Right renal pelvis (tissue), 4 donors: ENCODE measurements at regions not wholly inside any gene's neighbourhood (a gene's known extent, or its start where the extent isn't known, plus 50 kb on each side); places are given as distances from the start of the nearest gene placed in this dataset.

ENCODE experiments used
- DNase-seq, 4 donors: peaks; one replicate each; pipeline ENCODE4 v3.0.0-alpha.2; 2013; ENCODE audit warnings: low read depth in 4 of 4, low spot score in 3 of 4, missing footprints in 1 of 4

DNA sequence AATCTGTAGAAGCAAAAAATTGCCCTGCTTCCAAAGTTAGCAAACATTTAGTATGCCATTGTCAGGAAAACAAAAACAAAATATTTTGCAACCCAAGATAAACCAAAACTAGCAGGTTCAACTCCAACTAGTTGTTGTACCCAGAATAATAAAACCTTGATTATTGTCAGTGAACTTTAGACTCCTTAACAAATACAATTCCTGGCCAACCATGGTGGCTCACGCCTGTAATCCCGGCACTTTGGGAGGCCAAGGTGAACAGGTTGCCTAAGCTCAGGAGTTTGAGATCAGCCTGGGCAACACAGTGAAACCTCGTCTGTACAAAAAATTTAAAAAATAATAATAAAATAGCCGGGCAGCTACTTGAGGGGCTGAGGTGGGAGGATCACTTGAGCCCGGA, 53.6 kb upstream of the EPCAM start:
- DNase-seq = no peak

DNA sequence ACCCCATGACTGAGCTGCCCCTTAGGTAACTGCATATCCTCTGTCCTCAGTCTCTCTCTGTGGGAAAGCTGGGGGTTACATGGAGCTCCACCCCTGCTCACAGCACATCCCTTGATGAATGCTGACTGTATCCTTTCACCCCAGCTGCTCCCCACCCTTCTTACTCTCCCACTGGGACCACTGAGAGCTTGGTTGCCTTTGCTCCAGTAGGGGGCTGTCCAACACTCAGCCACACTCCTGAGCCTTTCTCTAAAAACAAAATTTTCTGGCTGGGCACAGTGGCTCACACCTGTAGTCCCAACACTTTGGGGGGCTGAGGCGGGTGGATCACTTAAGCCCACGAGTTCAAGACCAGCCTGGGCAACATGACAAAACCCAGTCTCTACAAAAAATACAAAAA, 55.4 kb upstream of the EPCAM start:
- DNase-seq = no peak

DNA sequence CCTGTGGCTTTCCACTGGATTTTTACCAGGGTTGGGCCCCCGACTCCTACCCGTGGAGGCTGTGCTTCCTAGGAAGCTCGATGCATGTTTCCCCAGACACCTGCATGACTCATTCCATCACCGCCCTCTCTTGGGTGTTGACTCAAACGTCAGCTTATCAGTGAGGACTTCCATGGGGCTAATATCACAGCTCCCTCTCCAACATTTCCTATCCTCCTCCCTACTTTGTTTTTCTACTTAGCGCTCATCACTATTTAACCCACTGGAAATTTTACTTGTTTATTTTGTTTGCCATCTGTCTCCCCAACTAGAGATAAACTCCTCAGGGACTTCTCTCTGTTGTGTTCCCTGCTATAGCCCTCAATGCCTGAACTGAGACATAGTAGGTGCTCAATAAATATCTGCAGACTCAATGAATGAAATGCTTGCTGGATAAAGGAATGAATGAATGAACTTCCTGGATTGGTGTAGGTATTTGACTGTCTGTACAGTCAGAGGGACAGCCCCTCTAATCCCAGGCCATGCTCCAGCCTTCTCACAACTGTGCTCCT, 55.9 kb upstream of the EPCAM start:
- no peak for DNase-seq

DNA sequence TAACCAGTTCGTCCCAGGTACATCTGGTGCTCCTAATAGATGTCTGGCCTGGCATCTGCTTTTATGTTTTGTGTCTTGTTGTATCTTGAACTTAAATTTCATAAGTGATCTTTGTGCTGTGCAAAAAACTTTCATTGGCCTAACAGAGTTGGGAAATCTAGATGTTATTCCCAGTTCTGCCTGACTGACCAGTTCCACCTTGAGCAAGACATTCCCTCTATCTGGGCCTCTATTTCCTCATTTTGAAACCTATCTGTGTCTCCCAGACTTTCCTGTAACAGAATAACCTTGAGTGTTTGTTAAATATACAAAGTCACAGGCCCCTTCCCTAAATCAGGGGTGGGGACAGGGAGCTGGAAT, 56.6 kb upstream of the EPCAM start:
- DNase-seq = no peak

DNA sequence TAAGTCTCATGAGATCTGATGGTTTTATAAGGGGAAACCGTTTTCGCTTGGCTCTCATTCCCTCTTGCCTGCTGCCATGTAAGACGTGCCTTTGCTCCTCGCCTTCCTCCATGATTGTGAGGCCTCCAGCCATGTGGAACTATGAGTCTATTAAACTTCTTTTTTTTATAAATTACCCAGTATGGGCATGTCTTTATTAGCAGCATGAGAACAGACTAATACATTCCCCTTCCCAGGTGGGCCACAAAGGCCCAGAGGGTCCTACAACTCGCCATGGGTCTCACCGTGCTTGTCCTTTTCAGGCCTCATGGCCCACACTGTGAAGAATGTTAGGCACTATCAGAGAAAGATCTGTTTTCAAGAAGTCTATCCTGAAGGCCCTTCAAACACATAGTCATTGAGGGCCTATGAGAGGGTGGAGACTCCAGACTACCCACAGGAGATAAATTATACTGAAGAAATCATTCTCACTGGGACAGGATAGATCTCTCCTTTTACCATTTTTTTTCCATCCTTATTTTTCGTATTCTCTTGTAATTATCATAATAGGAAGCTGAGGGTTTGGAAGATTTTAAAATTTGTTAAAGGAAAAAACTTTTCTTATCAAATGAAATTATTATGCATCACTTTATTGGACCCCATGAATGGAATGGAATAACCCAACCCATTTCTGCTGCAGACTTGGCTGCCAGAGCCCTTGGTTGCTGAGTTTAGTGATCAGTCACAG, 57.2 kb upstream of the EPCAM start:
- DNase-seq = no peak

DNA sequence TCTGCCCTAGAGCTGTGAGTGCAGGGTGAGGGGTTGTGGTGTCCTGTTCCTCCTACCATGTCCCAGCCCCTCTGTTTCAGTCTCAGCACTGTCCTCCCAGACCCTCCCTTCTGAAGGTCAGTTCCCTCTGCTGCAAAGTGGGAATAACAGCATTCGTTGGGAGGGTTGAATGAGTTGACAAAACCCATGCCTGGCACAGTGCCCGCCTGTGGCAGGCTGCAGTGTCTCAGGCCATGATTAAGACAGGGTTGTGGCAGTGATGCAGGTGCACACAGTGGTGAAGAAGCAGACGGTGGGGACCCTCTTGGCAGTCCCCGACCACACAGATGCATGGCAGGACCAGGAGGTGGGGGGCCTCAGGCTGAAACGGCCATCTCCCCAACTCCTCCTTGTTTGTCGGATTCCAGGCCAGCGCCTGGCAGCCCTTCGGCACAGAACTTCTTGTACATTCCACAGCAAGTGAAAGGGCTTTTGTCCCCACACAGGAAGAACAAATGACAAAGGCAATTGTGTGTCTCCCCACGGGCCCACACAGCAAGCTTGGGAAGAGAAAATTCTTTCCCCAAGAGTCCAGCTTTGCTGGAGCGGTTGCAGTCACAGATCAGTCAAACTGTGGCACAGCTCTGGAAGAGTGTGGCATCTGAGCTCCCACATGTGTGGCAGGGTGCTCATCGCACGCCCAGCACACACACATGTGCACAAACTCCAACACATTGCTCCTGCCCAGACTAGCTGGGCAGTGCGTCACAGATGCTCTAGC, 58.1 kb upstream of the EPCAM start:
- DNase-seq = no peak

DNA sequence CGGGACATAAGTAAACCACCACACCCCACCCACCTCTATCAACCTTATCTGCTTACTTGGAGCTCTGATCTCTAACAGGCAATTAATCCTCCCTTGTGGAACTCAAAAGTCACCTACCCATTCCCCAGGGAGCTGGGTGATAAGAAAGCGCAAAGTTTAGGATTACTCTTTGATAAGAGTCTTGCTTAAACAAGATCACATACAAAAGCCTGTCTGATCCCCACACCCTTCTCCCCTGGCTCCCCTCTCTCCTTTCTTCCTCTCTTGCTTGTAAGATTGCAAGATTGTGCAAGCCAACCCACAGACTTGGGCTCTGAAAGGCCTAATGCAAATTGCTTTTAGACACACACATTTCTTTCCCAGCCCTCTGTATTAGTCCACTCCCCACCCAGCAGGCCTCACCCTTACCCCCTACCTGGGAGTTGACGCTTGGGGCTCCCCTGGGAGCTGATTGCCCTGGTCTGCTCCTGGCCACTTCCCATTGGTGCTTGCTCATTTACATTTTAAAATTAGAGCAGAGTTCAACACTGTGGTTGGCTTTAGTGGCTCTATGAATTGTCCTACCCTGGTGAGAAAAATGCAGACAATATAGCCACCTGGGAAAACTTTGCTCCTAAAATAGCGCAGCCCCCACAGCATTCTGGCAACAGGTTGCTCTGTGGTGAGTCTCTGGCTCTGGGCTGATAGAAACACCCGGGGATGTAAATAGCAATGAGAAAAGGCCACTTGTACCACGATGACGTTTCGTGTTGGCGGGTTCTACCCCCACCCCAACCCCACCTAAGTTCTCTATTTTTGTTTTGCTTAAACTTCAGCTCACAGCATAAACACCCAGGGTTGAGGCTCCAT, 58.9 kb upstream of the EPCAM start:
- no peak for DNase-seq

DNA sequence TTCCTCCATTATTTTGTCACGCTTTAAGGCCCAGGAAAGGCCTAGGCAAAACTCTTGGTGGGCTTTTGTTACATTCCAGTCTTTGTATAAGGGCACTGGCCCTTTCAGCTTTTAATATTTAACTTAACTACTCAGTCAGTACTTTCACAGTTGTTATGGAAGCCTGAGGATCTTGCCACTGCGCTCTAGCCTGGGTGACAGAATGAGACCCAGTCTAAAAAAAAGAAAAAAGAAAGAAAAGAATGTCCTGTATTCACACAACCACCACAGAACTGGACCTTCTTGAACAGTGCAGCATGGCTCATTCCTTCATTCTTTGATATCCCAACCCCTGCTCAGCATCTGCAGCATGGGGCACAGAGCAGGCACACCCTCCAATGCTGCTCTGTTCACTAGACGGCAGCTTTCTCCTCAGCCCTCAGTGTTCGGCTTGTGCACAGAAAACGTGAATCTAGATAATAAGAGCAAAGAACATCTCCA, 59.6 kb upstream of the EPCAM start:
- no peak for DNase-seq

DNA sequence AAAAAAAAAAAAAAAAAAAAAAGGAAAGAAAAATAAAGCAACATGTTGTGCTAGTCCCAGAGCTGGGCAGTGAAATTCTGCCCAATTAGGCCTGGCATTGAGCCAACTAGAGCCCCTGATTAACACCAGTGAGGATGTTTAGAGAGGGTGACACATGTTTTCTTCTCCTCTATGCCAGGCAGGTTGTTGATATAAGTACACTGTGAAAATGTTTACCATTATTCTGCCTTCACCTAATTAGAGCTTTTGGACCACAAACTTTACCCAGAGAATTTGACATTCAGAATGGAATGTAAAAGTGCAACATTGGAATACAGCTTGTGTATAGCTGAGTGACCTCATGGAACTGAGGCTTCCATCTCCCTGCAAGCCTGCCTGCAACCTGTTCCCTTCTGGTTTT, 62.0 kb upstream of the EPCAM start:
- no peak for DNase-seq

DNA sequence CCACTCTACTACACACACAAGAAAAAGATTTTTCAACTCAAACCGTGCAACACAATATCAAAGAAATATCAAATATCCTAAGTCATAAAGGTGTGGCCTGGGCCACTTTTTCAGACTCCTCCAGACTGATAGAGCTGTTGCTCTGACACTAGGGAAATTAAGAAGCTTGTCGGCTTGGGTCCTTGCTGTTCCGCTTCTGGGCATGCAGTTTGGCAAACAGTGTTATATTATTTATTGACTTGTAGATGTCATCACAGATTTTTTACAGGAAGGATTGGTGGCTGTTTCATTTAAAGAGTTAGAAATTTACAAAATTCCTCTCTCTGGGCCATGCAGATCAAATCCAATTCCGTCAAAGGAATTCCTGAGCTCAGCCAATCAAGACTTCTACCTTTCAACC, 64.5 kb upstream of the EPCAM start:
- no peak for DNase-seq

DNA sequence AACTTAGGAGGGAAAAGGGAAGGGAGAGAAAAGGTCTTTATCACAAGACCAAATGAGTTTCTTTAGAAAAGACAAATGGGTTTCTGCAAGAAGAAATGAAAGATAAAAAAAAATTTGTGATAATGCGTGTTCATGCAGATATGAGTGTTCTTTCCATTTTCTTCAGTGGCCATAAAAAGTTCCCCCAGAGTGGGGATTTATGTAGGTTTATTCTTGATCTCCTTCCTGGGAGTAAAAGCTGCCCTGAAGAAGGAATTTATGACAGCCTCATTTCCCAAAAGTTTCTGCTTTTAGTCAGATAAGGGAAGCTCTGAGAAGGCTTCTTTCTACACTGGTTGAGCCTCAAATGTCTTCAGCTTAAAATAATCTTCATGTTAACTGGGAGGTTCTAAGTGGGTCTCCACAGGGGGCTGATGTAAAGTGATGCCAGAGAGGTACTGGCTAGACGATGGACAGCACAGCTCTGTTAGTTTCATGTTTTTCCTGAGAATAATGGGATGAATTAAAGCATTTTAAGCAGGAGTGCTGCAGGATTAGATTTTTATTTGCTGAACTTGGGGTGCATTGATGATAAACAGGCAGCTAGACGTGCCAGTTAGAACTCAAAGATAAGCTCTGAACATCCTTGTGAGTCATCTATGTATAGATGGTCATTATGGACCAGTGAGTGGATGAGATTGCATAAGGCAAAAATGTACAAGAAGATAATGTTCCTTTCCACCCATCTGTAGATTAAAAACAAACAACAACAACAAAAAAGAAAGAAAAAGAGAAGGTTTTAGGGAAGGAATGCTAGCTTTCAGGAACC, 65.6 kb upstream of the EPCAM start:
- DNase-seq = no peak

DNA sequence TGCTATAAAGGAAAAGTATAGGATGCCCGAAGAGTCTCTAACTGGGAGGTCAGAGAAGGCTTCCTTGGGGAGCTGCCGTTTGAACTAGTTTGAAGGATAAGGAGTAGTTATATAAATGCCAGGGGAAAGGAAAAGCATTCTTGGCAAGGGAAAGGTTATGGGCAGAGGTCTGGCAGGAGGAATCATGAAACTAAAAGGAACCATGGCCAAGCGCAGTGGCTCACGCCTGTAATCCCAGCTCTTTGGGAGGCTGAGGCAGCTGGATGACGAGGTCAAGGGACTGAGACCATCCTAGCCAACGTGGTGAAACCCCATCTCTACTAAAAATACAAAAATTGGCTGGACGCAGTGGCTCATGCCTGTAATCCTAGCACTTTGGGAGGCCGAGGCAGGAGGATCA, 66.8 kb upstream of the EPCAM start:
- DNase-seq = no peak

DNA sequence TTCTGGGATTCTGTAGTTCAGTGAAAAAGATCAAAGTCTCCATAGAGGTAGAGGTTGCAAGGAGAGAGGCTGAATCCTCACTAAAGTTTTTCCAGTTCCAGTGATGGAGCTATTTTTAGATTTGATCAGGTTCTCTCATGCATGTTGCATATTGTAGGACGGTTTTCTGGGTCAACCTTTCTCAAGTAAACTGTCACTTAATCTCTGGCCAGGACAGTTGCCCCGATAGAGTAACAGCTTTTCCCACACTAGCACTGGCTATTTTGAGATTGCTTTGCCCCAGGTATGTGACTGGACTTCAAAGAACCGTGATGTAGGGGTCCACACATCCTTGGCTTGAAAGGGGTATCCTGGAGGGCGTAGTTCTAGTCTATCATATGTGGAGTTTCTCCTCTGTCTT, 67.4 kb upstream of the EPCAM start:
- no peak for DNase-seq

DNA sequence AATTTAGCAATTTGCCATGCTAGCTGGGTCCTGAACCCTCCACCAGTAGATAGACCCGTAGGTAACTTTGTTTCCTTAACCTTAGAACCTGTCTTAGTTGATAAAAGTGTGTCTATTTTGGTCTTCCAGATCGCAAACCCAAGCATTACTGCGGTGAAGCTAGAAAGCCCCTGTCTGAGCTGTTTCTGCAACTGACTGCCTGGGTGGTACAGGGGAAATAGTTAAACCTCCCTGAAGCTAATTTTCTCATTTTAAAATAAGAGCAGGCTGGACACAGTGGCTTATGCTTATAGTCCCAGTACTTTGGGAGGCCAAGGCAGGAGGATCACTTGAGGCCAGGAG, 67.9 kb upstream of the EPCAM start:
- DNase-seq = no peak

DNA sequence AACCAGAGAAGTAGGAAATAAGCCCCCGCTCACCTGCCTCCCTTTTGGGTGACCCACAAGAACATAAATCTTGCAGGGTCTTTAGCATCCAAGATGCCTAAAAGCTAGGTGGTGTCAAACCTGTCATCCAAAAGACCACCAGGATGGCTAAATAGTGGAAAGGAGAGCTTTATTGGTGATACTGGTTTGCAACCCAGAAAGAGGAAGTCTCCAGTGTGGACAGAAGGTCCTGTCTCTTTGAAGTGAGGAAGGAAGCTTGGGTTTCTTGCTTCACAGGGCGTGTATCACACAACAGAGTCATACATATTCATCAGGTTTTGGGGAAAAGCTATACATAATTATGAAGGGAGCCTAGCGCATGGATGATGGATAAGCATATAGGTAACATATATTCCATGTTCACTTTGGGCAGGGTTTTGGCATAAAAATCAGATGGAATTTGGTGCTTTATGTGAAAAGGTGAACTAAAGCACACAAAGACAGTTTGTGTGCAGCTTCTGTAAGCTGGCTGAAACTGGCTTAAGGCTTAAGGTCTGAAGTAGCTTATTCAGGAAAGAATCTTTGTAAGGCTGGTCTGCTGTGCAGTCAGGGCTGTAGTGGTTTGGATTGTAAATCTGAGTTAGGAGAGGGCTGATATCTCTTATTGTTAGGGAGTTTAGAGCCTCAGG, 68.4 kb upstream of the EPCAM start:
- no peak for DNase-seq

DNA sequence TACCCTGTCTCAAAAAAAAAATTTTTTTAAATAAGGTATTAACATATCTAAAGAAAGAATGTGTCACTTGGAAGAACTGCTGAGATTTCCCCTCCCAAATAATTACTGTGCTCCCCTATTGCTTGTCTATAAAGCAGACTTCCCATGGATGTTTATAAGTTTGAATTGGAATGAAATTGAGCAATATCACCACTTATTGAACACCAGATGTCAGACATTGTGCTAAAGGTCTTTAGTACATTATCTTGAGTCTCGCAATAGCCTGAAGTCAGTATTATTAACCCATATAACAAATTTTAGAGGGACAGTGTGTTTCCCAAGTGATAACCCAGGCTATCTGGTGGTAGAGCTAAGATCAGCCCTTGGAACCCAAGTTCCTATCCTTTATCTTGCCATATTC, 69.0 kb upstream of the EPCAM start:
- DNase-seq = no peak

DNA sequence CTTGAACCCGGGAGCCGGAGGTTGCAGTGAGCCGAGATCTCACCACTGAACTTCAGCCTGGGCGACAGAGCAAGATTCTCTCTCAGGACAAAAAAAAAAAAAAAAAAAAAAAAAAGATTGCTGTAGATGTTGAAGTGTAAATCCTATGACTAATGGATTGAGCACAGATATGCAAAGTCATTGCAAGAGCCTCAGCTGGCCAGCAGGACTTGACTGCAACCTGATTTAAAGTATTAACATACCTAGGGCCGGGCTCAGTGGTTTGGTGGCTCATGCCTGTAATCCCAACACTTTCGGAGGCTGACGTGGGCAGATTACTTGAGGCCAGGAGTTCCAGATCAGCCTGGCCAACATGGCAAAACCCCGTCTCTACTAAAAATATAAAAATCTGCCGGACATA, 69.6 kb upstream of the EPCAM start:
- no peak for DNase-seq

DNA sequence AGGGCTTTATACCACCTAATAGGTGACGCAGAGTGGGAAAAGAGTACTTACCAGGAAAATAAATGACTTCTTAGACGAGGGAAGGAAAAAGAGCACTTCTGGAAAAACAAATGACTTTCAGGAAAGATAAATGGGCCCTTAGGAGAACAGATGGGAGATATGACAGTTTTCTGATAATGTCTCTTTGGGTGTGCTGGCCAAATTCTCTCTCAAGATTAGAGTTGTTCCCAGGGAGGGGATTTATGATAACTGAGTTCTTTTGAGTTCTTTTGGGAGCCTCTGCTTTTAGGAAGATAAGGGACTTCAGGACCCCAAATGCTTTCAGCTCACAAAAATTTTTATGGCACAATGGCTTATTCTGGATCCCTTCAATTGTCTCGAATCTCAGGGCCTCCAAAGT, 70.3 kb upstream of the EPCAM start:
- DNase-seq = no peak

DNA sequence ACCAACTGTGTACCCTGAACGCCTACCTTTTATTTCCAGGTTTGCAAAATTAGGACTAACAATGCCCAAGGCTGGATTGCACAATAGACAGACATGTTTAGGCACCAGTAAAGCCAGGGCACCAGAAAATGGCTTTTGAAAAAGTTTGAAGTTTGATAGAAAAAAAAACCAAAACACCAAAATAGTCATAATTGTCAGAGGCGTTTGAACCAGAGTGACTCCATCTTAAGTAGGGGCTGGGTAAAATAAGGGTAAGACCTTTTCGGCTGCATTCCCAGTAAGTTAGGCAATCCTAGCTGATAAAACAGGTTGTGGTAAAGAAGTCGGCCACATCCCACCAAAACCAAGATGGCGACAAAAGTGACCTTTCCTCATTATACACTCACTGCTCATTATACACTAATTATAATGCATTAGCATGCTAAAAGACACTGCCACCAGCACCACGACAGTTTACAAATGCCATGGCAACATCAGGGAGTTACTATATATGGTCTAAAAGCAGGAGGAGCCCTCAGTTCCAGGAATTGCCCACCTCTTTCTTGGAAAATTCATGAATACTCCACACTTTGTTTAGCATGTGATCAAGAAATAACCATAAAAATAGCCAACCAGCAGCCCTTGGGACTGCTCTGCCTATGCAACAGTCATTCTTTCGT, 71.2 kb upstream of the EPCAM start:
- DNase-seq = no peak
